ENCODE measurements at regions not wholly inside any gene's neighbourhood (a gene's known extent, or its start where the extent isn't known, plus 50 kb on each side); places are given as distances from the start of the nearest gene placed in this dataset.
A peak's percentile ranks its signal among the peaks of the same experiment; 100 is the strongest.

GRCh38 chr4:81700189-81700588 lies 228.5 kb upstream of the RASGEF1B start:
- DNase-seq, result no peak
- no peak for TF ChIP-seq EP300 (IDR thresholded peaks at IDR 0.05)
- TF ChIP-seq CTCF (IDR thresholded peaks at IDR 0.05), result no peak
- TF ChIP-seq POLR2A (IDR thresholded peaks at IDR 0.05), result no peak
- no peak for TF ChIP-seq POLR2AphosphoS5 (IDR thresholded peaks at IDR 0.05)
- H3K36me3 ChIP-seq, result no peaks in the 10 kb centered on the region
- H3K4me3 ChIP-seq, result no peak overlapping the region
- intact Hi-C loops (cut with DNase I; ENCODE audit: low total_unique reads), result no loop called here
- H3K27ac ChIP-seq, result no peak overlapping the region
- H3K4me1 ChIP-seq, result no peaks in the 10 kb centered on the region
- H3K27me3 ChIP-seq, result no peaks in the 10 kb centered on the region
- no peaks in the 10 kb centered on the region for H3K9me3 ChIP-seq
- 78 to 90% (median 84%) methylated on average over 4 of the region's 4 CpGs for WGBS, 5 donors

- Histone ChIP-seq H3K36me3 (no peaks in the 10 kb centered on the region), H3K9me3 (no peaks in the 10 kb centered on the region), H3K4me1 (no peaks in the 10 kb centered on the region), H3K27ac (no peak overlapping the region), H3K27me3 (no peaks in the 10 kb centered on the region), H3K4me3 (no peak overlapping the region)
- WGBS, 5 donors, result 71 to 88% (median 84%) methylated on average over 6 of the region's 6 CpGs
- peak in 1 of 2 donors; percentile 31 for DNase-seq
- intact Hi-C loops (cut with DNase I; ENCODE audit: low total_unique reads), result no loop called here
- no peak for TF ChIP-seq POLR2A (IDR thresholded peaks at IDR 0.05)
- TF ChIP-seq POLR2AphosphoS5 (IDR thresholded peaks at IDR 0.05), result no peak
- TF ChIP-seq EP300 (IDR thresholded peaks at IDR 0.05), result no peak
- TF ChIP-seq CTCF (IDR thresholded peaks at IDR 0.05), result no peak
These were observed 227.0 kb upstream of the RASGEF1B start for GRCh38 chr4:81698538-81699296.

GRCh38 chr4:81694176-81694913 lies 222.6 kb upstream of the RASGEF1B start:
- intact Hi-C loops (cut with DNase I; ENCODE audit: low total_unique reads), result no loop called here
- Histone ChIP-seq H3K27ac (no peak overlapping the region), H3K27me3 (no peaks in the 10 kb centered on the region), H3K9me3 (no peaks in the 10 kb centered on the region), H3K36me3 (no peaks in the 10 kb centered on the region), H3K4me3 (no peak overlapping the region), H3K4me1 (no peaks in the 10 kb centered on the region)
- TF ChIP-seq EP300 (IDR thresholded peaks at IDR 0.05) (no peak), CTCF (IDR thresholded peaks at IDR 0.05) (no peak), POLR2A (IDR thresholded peaks at IDR 0.05) (no peak), POLR2AphosphoS5 (IDR thresholded peaks at IDR 0.05) (no peak)
- no peak for DNase-seq
- WGBS, 5 donors, result 82 to 90% (median 85%) methylated on average over 5 of the region's 5 CpGs

GRCh38 chr4:81690871-81691270 lies 219.2 kb upstream of the RASGEF1B start:
- no peak for DNase-seq
- Histone ChIP-seq H3K4me1 (no peaks in the 10 kb centered on the region), H3K9me3 (no peaks in the 10 kb centered on the region), H3K27me3 (no peaks in the 10 kb centered on the region), H3K36me3 (no peaks in the 10 kb centered on the region), H3K4me3 (no peak overlapping the region), H3K27ac (no peak overlapping the region)
- intact Hi-C loops (cut with DNase I; ENCODE audit: low total_unique reads), result no loop called here
- no peak for TF ChIP-seq EP300 (IDR thresholded peaks at IDR 0.05)
- TF ChIP-seq POLR2AphosphoS5 (IDR thresholded peaks at IDR 0.05), result no peak
- 73 to 85% (median 84%) methylated on average over 2 of the region's 2 CpGs for WGBS, 5 donors
